Skeletal muscle satellite cell (primary cell): ENCODE measurements at regions not wholly inside any gene's neighbourhood (a gene's known extent, or its start where the extent isn't known, plus 50 kb on each side); places are given as distances from the start of the nearest gene placed in this dataset.

ENCODE experiments used
- H3K27me3 ChIP-seq: 2 replicates; pipeline ENCODE4 v1.7.0; 2013; ENCODE audit warnings: low read length; ENCODE audit not compliant: control insufficient read depth, insufficient read depth
- H3K36me3 ChIP-seq: 2 replicates; pipeline ENCODE4 v1.7.0; 2013; ENCODE audit warnings: mild to moderate bottlenecking, control low read depth, low read length; ENCODE audit not compliant: insufficient read depth
- H3K4me1 ChIP-seq: 2 replicates; pipeline ENCODE4 v1.7.0; 2013; ENCODE audit warnings: low read length; ENCODE audit not compliant: control insufficient read depth, insufficient read depth
- H3K4me2 ChIP-seq: 2 replicates; pipeline ENCODE4 v1.7.0; 2013; ENCODE audit warnings: mild to moderate bottlenecking, low read length
- H3K4me3 ChIP-seq: 2 replicates; pipeline ENCODE4 v1.7.0; 2013; ENCODE audit warnings: low read length
- H3K9ac ChIP-seq: 2 replicates; pipeline ENCODE4 v1.7.0; 2013; ENCODE audit warnings: mild to moderate bottlenecking, low read depth, low read length, moderate library complexity
- H3K9me3 ChIP-seq: replicated peaks from 2 replicates; pipeline ENCODE4 v1.7.0; 2013; ENCODE audit warnings: mild to moderate bottlenecking, control low read depth, low read length

DNA sequence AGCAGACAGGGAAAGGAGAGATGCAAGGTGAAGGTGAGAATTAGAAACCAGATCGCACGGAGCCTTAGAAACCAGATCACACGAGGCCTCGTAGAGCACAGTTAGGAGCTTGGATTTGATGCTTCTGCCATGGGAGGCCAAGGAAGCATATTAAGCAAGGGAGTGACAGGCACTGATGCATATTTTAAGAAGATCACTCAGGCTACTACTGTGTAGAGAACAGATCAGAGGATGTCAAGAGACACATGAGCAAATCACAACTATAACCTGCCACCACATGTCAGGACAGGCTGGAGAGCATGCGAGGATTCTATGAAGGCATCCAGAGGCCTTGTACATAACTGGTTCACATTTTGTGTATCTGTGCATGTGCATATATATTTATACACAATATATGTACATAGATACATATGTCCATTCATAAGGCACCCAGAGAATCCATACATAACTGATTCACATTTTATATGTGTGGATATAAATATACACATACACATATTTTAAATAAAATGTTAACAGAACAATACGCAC lies 99.6 kb upstream of the FHIT start:
- Histone ChIP-seq H3K36me3 (no peaks in the 10 kb centered on the region), H3K4me2 (no peak overlapping the region), H3K27me3 (peaks cover 2% of the 10 kb centered on the region), H3K9ac (no peak overlapping the region), H3K4me3 (no peak overlapping the region), H3K9me3 (no peaks in the 10 kb centered on the region), H3K4me1 (no peaks in the 10 kb centered on the region)

GRCh38 chr3:61352306-61352705 lies 101.1 kb upstream of the FHIT start:
- H3K4me3 ChIP-seq: no peak overlapping the region
- H3K4me1 ChIP-seq: no peaks in the 10 kb centered on the region
- no peaks in the 10 kb centered on the region for H3K9me3 ChIP-seq
- no peak overlapping the region for H3K4me2 ChIP-seq
- peaks cover 6% of the 10 kb centered on the region for H3K27me3 ChIP-seq
- H3K36me3 ChIP-seq: no peaks in the 10 kb centered on the region
- H3K9ac ChIP-seq: no peak overlapping the region

GRCh38 chr3:61353382-61353781 lies 102.1 kb upstream of the FHIT start:
- Histone ChIP-seq H3K9me3 (no peaks in the 10 kb centered on the region), H3K9ac (no peak overlapping the region), H3K27me3 (peaks cover 6% of the 10 kb centered on the region), H3K4me1 (no peaks in the 10 kb centered on the region), H3K36me3 (no peaks in the 10 kb centered on the region), H3K4me3 (no peak overlapping the region), H3K4me2 (no peak overlapping the region)

DNA sequence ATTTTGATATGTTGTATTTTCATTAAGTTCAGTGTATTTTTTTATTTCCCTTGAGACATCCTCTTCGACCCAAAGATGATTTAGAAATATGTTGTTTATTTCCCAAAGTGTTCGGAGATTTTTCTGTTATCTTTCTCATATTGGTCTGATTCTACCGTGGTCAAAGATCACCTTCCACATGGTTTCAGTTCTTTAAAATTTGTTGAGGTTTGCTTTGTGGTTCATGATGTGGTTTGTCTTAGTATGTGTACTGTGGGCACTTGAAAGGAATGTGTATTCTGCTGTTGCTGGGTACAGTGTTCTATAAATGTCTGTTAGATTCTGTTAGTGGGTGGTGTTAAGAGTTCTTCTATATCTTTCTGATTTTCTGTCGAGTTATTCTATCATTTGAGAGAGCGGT lies 103.4 kb upstream of the FHIT start:
- peaks cover 6% of the 10 kb centered on the region for H3K27me3 ChIP-seq
- no peak overlapping the region for H3K9ac ChIP-seq
- no peaks in the 10 kb centered on the region for H3K36me3 ChIP-seq
- no peaks in the 10 kb centered on the region for H3K9me3 ChIP-seq
- no peak overlapping the region for H3K4me2 ChIP-seq
- H3K4me1 ChIP-seq: no peaks in the 10 kb centered on the region
- no peak overlapping the region for H3K4me3 ChIP-seq

DNA sequence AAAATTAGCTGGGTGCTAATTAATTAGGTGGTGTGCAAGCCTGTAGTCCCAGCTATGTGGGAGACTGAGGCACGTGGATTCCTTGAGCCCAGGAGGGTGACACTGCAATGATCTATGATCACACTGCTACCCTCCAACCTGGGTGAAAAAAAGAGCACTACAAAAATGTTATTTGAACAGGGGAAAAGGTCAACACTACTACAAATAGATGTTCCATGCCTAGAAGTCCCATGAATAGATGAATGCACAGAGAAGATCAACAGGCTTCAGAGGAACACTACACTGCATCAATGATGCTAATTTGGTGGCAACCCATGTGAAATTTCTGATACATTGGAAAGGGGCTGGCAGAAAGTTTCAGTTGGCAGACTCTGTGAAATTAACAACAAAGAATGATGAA lies 105.4 kb upstream of the FHIT start:
- Histone ChIP-seq H3K27me3 (peaks cover 6% of the 10 kb centered on the region), H3K4me2 (no peak overlapping the region), H3K36me3 (no peaks in the 10 kb centered on the region), H3K4me3 (no peak overlapping the region), H3K9ac (no peak overlapping the region), H3K4me1 (no peaks in the 10 kb centered on the region), H3K9me3 (no peaks in the 10 kb centered on the region)

DNA sequence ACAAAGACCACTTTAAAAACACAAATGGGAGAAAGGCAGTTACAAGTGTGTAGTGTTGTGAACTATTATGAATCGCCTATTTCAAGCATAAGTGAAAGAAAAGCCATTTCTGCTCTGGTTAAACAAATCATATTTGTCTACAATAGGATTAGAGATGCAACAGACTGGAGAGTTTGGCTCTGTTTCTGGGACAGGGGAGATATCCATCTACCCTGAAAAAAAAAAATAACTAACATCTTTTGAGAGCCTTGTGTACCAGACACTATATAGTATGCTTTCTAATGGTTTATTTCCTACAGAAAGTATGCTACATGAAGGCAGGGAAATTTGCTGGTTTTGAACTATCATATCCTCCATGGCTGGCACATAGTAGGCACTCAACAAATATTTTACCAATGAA lies 106.7 kb upstream of the FHIT start:
- Histone ChIP-seq H3K4me2 (no peak overlapping the region), H3K27me3 (peaks cover 6% of the 10 kb centered on the region)

GRCh38 chr3:61358364-61358763 lies 107.1 kb upstream of the FHIT start:
- Histone ChIP-seq H3K27me3 (peaks cover 6% of the 10 kb centered on the region), H3K4me2 (no peak overlapping the region), H3K4me1 (no peaks in the 10 kb centered on the region), H3K36me3 (no peaks in the 10 kb centered on the region), H3K9me3 (no peaks in the 10 kb centered on the region), H3K4me3 (no peak overlapping the region), H3K9ac (no peak overlapping the region)

More for the DNA sequence above, 106.7 kb upstream of the FHIT start:
- Histone ChIP-seq H3K9ac (no peak overlapping the region), H3K9me3 (no peaks in the 10 kb centered on the region), H3K36me3 (no peaks in the 10 kb centered on the region), H3K4me3 (no peak overlapping the region), H3K4me1 (no peaks in the 10 kb centered on the region)

DNA sequence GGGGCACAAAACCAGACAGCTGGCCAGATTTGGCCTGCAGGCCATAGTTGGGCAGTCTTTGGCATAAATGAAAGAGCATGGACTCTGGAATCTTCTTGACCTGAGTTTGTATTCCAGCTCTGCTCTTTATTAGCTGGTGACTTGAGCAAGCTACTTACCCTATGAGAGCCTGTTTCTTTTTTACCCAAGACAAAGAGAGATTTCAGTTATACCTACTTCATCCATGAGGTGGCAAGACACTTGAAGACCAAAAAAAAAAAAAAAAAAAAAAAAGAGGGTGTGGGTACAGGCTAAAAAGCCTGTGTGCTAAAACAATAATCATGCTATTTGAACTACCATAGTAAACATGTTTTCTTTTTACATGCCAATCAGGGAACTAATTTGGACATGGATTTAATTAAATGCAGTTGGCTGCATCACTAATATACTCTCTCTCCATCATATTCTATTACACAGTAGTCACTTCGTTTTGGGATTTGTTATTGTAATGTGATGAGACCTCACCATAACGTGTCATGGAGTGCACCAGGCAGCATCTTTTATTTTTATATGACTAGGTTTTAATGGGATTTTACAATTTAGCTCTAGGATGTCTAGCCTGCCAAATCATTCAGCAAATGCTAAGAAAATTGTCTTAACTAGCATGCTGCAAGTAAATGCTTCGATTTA lies 109.2 kb upstream of the FHIT start:
- Histone ChIP-seq H3K27me3 (peaks cover 4% of the 10 kb centered on the region), H3K9ac (no peak overlapping the region), H3K4me2 (no peak overlapping the region), H3K36me3 (no peaks in the 10 kb centered on the region), H3K4me3 (no peak overlapping the region), H3K9me3 (no peaks in the 10 kb centered on the region), H3K4me1 (no peaks in the 10 kb centered on the region)

- no peak overlapping the region for H3K9ac ChIP-seq
- peaks cover 26% of the 10 kb centered on the region for H3K27me3 ChIP-seq
- H3K9me3 ChIP-seq: no peaks in the 10 kb centered on the region
- no peaks in the 10 kb centered on the region for H3K4me1 ChIP-seq
- H3K4me3 ChIP-seq: no peak overlapping the region
- H3K36me3 ChIP-seq: no peaks in the 10 kb centered on the region
- H3K4me2 ChIP-seq: no peak overlapping the region
Observed at GRCh38 chr3:61369678-61370077, 118.4 kb upstream of the FHIT start.

- H3K4me3 ChIP-seq: no peak overlapping the region
- H3K9me3 ChIP-seq: no peaks in the 10 kb centered on the region
- no peak overlapping the region for H3K4me2 ChIP-seq
- no peaks in the 10 kb centered on the region for H3K36me3 ChIP-seq
- H3K4me1 ChIP-seq: no peaks in the 10 kb centered on the region
- peaks cover 36% of the 10 kb centered on the region for H3K27me3 ChIP-seq
- H3K9ac ChIP-seq: no peak overlapping the region
Observed at GRCh38 chr3:61371123-61371522, 119.9 kb upstream of the FHIT start.

- no peaks in the 10 kb centered on the region for H3K9me3 ChIP-seq
- no peak overlapping the region for H3K9ac ChIP-seq
- no peak overlapping the region for H3K4me3 ChIP-seq
- no peaks in the 10 kb centered on the region for H3K4me1 ChIP-seq
- H3K4me2 ChIP-seq: no peak overlapping the region
- H3K36me3 ChIP-seq: no peaks in the 10 kb centered on the region
- H3K27me3 ChIP-seq: peaks cover 41% of the 10 kb centered on the region
Observed at GRCh38 chr3:61372723-61373122, 121.5 kb upstream of the FHIT start.

- no peak overlapping the region for H3K4me2 ChIP-seq
- no peaks in the 10 kb centered on the region for H3K36me3 ChIP-seq
- no peak overlapping the region for H3K9ac ChIP-seq
- H3K4me1 ChIP-seq: no peaks in the 10 kb centered on the region
- H3K4me3 ChIP-seq: no peak overlapping the region
- no peaks in the 10 kb centered on the region for H3K9me3 ChIP-seq
- H3K27me3 ChIP-seq: peaks cover 57% of the 10 kb centered on the region
Observed at GRCh38 chr3:61378311-61378710, 127.1 kb upstream of the FHIT start.
